Skeletal muscle satellite cell (primary cell): ENCODE measurements at regions not wholly inside any gene's neighbourhood (a gene's known extent, or its start where the extent isn't known, plus 50 kb on each side); places are given as distances from the start of the nearest gene placed in this dataset. TPM values are rescaled to one million over a fixed set of nuclear protein-coding genes. Genes with fewer than 3 reads are reported as not detected.

ENCODE experiments used
- H3K27me3 ChIP-seq: 2 replicates; pipeline ENCODE4 v1.7.0; 2013; ENCODE audit warnings: low read length; ENCODE audit not compliant: control insufficient read depth, insufficient read depth
- H3K36me3 ChIP-seq: 2 replicates; pipeline ENCODE4 v1.7.0; 2013; ENCODE audit warnings: mild to moderate bottlenecking, control low read depth, low read length; ENCODE audit not compliant: insufficient read depth
- H3K4me1 ChIP-seq: 2 replicates; pipeline ENCODE4 v1.7.0; 2013; ENCODE audit warnings: low read length; ENCODE audit not compliant: control insufficient read depth, insufficient read depth
- H3K4me2 ChIP-seq: 2 replicates; pipeline ENCODE4 v1.7.0; 2013; ENCODE audit warnings: mild to moderate bottlenecking, low read length
- H3K4me3 ChIP-seq: 2 replicates; pipeline ENCODE4 v1.7.0; 2013; ENCODE audit warnings: low read length
- H3K9ac ChIP-seq: 2 replicates; pipeline ENCODE4 v1.7.0; 2013; ENCODE audit warnings: mild to moderate bottlenecking, low read depth, low read length, moderate library complexity
- H3K9me3 ChIP-seq: replicated peaks from 2 replicates; pipeline ENCODE4 v1.7.0; 2013; ENCODE audit warnings: mild to moderate bottlenecking, control low read depth, low read length
- small RNA-seq: library from RNA; depleted of rRNA; stranded (forward); fragments of <200 nt; gene quantifications from one replicate; pipeline ENCODE3, GENCODE V24; 2012

DNA sequence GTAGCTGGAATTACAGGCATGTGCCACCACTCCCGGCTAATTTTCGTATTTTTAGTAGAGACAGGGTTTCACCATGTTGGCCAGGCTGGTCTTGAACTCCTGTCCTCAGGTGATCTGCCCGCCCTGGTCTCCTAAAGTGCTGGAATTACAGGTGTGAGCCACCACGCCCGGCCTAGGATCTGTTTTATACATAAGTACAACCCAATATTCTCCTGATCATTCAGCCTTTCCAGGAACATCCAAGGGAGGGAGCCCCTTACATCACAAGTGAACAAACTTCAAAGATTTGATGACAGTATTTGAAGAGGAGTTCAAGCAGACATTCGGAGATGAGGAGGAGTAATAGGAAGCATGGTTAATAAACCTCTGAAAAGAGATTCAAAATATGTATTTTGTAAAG is 54.9 kb upstream of the RAB3GAP2 start:
- no peaks in the 10 kb centered on the region for H3K9me3 ChIP-seq
- peaks cover 18% of the 10 kb centered on the region for H3K27me3 ChIP-seq
- no peaks in the 10 kb centered on the region for H3K4me1 ChIP-seq
- no peak overlapping the region for H3K4me3 ChIP-seq
- H3K4me2 ChIP-seq: no peak overlapping the region
- H3K9ac ChIP-seq: no peak overlapping the region
- no peaks in the 10 kb centered on the region for H3K36me3 ChIP-seq

GRCh38 chr1:220326578-220326977 is 54.3 kb upstream of the RAB3GAP2 start:
- no peaks in the 10 kb centered on the region for H3K9me3 ChIP-seq
- no peak overlapping the region for H3K4me2 ChIP-seq
- peaks cover 21% of the 10 kb centered on the region for H3K27me3 ChIP-seq
- no peaks in the 10 kb centered on the region for H3K4me1 ChIP-seq
- no peaks in the 10 kb centered on the region for H3K36me3 ChIP-seq
- no peak overlapping the region for H3K4me3 ChIP-seq
- H3K9ac ChIP-seq: no peak overlapping the region

- H3K9me3 ChIP-seq: no peaks in the 10 kb centered on the region
- H3K27me3 ChIP-seq: peaks cover 21% of the 10 kb centered on the region
- no peak overlapping the region for H3K9ac ChIP-seq
- H3K4me1 ChIP-seq: no peaks in the 10 kb centered on the region
- H3K4me3 ChIP-seq: no peak overlapping the region
- no peak overlapping the region for H3K4me2 ChIP-seq
- no peaks in the 10 kb centered on the region for H3K36me3 ChIP-seq
Observed at GRCh38 chr1:220325306-220325995, 53.2 kb upstream of the RAB3GAP2 start.

DNA sequence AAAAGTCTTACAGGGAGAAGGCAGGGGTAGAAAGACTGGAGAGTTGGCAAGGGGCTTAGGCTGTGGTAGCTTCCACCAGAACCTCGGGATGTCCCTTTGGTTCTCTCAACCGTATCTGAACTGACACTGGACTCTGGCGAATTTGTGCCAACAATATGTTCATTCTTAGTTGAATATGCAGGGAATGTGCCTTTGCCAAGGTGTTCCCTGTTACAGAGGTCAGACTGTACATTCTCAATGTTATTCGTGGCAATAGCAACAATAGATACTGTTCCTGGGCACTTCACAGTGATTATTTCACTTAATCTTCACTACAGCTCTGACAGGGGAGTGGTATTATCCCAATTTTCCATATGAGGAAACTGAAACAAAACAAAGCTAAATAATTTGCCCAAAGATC is 51.5 kb upstream of the RAB3GAP2 start:
- Histone ChIP-seq H3K9ac (no peak overlapping the region), H3K4me3 (no peak overlapping the region), H3K9me3 (no peaks in the 10 kb centered on the region), H3K27me3 (peaks cover 18% of the 10 kb centered on the region), H3K36me3 (no peaks in the 10 kb centered on the region), H3K4me1 (no peaks in the 10 kb centered on the region), H3K4me2 (no peak overlapping the region)

- H3K9ac ChIP-seq: no peak overlapping the region
- no peaks in the 10 kb centered on the region for H3K4me1 ChIP-seq
- peaks cover 12% of the 10 kb centered on the region for H3K27me3 ChIP-seq
- H3K36me3 ChIP-seq: no peaks in the 10 kb centered on the region
- H3K9me3 ChIP-seq: no peaks in the 10 kb centered on the region
- no peak overlapping the region for H3K4me3 ChIP-seq
- H3K4me2 ChIP-seq: no peak overlapping the region
Observed at GRCh38 chr1:220322570-220322969, 50.3 kb upstream of the RAB3GAP2 start.

Small RNAs in the stretch of these regions (small RNA-seq; reads per million reads assigned to genes)
- gene AC096644.2: not detected
